ENCODE measurements at regions not wholly inside any gene's neighbourhood (a gene's known extent, or its start where the extent isn't known, plus 50 kb on each side); places are given as distances from the start of the nearest gene placed in this dataset.

DNA sequence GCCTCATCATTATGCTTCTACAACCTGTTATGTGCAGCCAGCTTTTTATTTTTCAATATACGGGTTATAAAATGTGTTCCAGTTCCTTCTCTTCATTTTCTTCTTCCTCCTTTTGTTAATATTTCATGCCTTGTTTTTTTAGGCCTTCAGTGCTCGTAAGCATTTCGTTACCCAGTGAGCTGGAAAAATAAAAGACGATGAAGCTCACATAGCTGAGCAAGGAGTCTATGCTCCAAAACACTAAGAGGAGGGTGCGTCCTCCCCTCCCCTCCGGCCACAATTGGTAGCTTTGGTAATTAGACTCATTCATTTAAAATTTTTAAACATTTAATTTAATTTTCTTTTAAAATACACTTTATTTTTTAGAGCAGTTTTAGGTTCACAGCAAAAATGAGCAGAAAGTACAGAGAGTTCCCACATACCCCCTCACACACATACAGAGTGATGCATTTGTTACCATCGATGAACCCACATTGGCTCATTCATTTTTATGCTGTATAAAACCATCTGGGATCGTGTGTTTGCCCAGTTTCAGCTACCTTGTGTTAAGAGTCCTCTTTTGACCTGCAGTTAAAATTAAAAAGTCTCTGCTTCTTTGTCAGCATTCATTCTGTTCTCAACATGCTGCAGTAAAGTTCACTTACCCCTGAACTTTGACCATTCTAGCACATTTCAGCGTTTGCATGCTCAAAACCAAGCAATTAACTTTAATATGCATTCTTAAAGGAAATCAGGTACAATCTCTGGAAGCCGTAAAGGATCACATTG is 223.9 kb downstream of the LACC1 start:
- Histone ChIP-seq H3K36me3 (ENCODE audit: control insufficient read depth, insufficient read depth, low read length) (no peaks in the 10 kb centered on the region), H3K27me3 (ENCODE audit: control insufficient read depth, insufficient read depth, low read length) (no peaks in the 10 kb centered on the region), H3K4me3 (ENCODE audit: low read depth, low read length) (no peak overlapping the region)
- DNase-seq (ENCODE audit: low read depth), result no peak
- TF ChIP-seq CTCF (IDR thresholded peaks at IDR 0.05; ENCODE audit: insufficient read depth, low read length, poor library complexity, severe bottlenecking), result no peak

- H3K36me3 ChIP-seq (ENCODE audit: control insufficient read depth, insufficient read depth, low read length), result no peaks in the 10 kb centered on the region
- no peaks in the 10 kb centered on the region for H3K27me3 ChIP-seq (ENCODE audit: control insufficient read depth, insufficient read depth, low read length)
- TF ChIP-seq CTCF (IDR thresholded peaks at IDR 0.05; ENCODE audit: insufficient read depth, low read length, poor library complexity, severe bottlenecking), result no peak
- no peak for DNase-seq (ENCODE audit: low read depth)
- no peak overlapping the region for H3K4me3 ChIP-seq (ENCODE audit: low read depth, low read length)
Measured at GRCh38 chr13:44104197-44104490, 224.4 kb downstream of the LACC1 start.

- no peaks in the 10 kb centered on the region for H3K36me3 ChIP-seq (ENCODE audit: control insufficient read depth, insufficient read depth, low read length)
- no peak for DNase-seq (ENCODE audit: low read depth)
- TF ChIP-seq CTCF (IDR thresholded peaks at IDR 0.05; ENCODE audit: insufficient read depth, low read length, poor library complexity, severe bottlenecking), result no peak
- no peak overlapping the region for H3K4me3 ChIP-seq (ENCODE audit: low read depth, low read length)
- H3K27me3 ChIP-seq (ENCODE audit: control insufficient read depth, insufficient read depth, low read length), result no peaks in the 10 kb centered on the region
Measured at GRCh38 chr13:44104969-44105368, 225.3 kb downstream of the LACC1 start.

DNA sequence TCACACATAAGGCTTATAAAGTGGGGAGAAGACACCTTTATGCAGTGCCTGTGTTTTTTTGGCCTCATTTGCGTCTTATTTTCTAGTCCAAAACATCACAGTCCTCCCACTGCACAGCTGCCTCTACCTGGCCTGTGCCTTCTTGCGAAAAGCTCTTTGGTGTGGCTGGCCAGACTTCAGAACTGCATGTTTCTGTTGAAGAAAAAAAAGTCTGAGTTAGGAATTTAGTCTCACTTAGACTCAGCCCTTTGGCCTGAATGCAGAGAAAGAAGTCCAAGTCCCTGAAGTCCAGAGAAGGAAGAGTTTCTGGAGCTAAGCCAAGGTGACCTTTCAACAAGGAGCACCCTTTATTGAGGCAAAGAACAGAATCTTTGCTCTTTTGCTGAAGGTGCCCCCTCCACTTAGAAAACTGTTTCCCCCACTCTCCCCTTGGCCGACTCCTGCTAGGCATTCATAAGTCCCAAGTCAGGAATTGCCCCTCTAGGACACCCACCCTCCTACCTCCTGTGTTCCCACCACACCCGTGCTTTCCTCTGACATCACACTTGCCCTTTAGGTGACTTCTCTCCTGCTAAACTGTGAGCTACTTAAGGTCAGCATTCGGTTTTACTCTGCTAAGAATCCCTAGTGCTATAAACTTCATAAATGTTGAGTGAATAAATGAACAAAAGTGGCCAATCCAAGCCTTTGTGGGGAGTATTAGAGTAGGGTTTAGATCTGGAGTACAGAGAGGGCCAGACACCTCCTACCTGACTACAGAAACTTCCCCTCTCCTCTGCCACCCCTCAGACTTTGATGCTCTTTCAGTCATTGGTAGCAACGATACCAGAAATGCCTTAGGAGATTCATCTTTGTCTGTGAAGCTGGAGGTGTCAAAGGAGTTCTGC is 226.8 kb downstream of the LACC1 start:
- Histone ChIP-seq H3K27me3 (ENCODE audit: control insufficient read depth, insufficient read depth, low read length) (no peaks in the 10 kb centered on the region), H3K36me3 (ENCODE audit: control insufficient read depth, insufficient read depth, low read length) (no peaks in the 10 kb centered on the region), H3K4me3 (ENCODE audit: low read depth, low read length) (no peak overlapping the region)
- no peak for DNase-seq (ENCODE audit: low read depth)
- no peak for TF ChIP-seq CTCF (IDR thresholded peaks at IDR 0.05; ENCODE audit: insufficient read depth, low read length, poor library complexity, severe bottlenecking)

- no peak for DNase-seq (ENCODE audit: low read depth)
- Histone ChIP-seq H3K27me3 (ENCODE audit: control insufficient read depth, insufficient read depth, low read length) (no peaks in the 10 kb centered on the region), H3K4me3 (ENCODE audit: low read depth, low read length) (no peak overlapping the region), H3K36me3 (ENCODE audit: control insufficient read depth, insufficient read depth, low read length) (no peaks in the 10 kb centered on the region)
- no peak for TF ChIP-seq CTCF (IDR thresholded peaks at IDR 0.05; ENCODE audit: insufficient read depth, low read length, poor library complexity, severe bottlenecking)
Measured at GRCh38 chr13:44107357-44108121, 227.8 kb downstream of the LACC1 start.
